Common myeloid progenitor, CD34-positive (primary cell): ENCODE measurements at regions not wholly inside any gene's neighbourhood (a gene's known extent, or its start where the extent isn't known, plus 50 kb on each side); places are given as distances from the start of the nearest gene placed in this dataset.
A peak's percentile ranks its signal among the peaks of the same experiment; 100 is the strongest.
"Not testable (repeated sequence)": the region's sequence is repeated elsewhere in the genome, so short reads cannot be mapped to it uniquely, and the experiment has no call there.

Experiments
- CTCF ChIA-PET: fragments of 350-600 bp; sonication (Branson Sonifier 250); formaldehyde crosslinking; loops from one replicate; lab custom pipeline; 2021; ENCODE audit warnings: antibody characterized with exemption; lab: Charles Lee
- POLR2A ChIA-PET: fragments of 350-600 bp; sonication (Branson Sonifier 250); formaldehyde crosslinking; loops from one replicate; lab custom pipeline; 2021; ENCODE audit warnings: antibody characterized with exemption; lab: Charles Lee
- DNase-seq, 3 donors: peaks; one replicate each; pipeline versions ENCODE4 v3.0.0 to v3.0.0-alpha.2; 2013
- H3K27ac ChIP-seq, 2 experiments: 1 replicate in 1 of 2; 2 replicates in 1 of 2; pipeline ENCODE4 v1.7.0; 2013; ENCODE audit warnings: inconsistent platforms in 2 of 2, low read length in 2 of 2, mild to moderate bottlenecking in 2 of 2, low read depth in 1 of 2, moderate library complexity in 1 of 2; ENCODE audit not compliant: severe bottlenecking in 2 of 2, insufficient read depth in 1 of 2, poor library complexity in 1 of 2
- H3K27me3 ChIP-seq, 5 experiments: replicated peaks in 2 of 5; 1 replicate in 3 of 5; 2 replicates in 2 of 5; pipeline versions ENCODE4 v1.6.1 to v1.7.0; 2013; ENCODE audit warnings: low read length in 4 of 5, mild to moderate bottlenecking in 2 of 5, moderate library complexity in 2 of 5, inconsistent platforms in 1 of 5; ENCODE audit not compliant: insufficient read depth in 5 of 5, control insufficient read depth in 4 of 5
- H3K36me3 ChIP-seq, 4 experiments: 1 replicate in 2 of 4; 2 replicates in 2 of 4; pipeline versions ENCODE4 v1.6.1 to v1.7.0; 2013; ENCODE audit warnings: low read length in 3 of 4, control low read depth in 1 of 4, mild to moderate bottlenecking in 1 of 4; ENCODE audit not compliant: control insufficient read depth in 4 of 4, insufficient read depth in 4 of 4
- H3K4me1 ChIP-seq, 4 experiments: 1 replicate in 3 of 4; 2 replicates in 1 of 4; pipeline versions ENCODE4 v1.6.1 to v1.7.1; 2013; ENCODE audit warnings: low read length in 3 of 4, mild to moderate bottlenecking in 3 of 4, control low read depth in 1 of 4, inconsistent platforms in 1 of 4, moderate library complexity in 1 of 4; ENCODE audit not compliant: control insufficient read depth in 4 of 4, insufficient read depth in 4 of 4; ENCODE audit errors: control extremely low read depth in 1 of 4
- H3K4me3 ChIP-seq, 7 experiments: 1 replicate in 4 of 7; 2 replicates in 3 of 7; pipeline versions ENCODE4 v1.5.1 to v1.7.0; 2013; ENCODE audit warnings: mild to moderate bottlenecking in 7 of 7, low read length in 6 of 7, moderate library complexity in 6 of 7, inconsistent platforms in 2 of 7, low read depth in 2 of 7, control low read depth in 1 of 7; ENCODE audit not compliant: insufficient read depth in 4 of 7, control insufficient read depth in 1 of 7; ENCODE audit errors: extremely low read depth in 1 of 7
- H3K9me3 ChIP-seq, 5 experiments: 1 replicate in 4 of 5; 2 replicates in 1 of 5; pipeline versions ENCODE4 v1.6.1 to v1.7.1; 2013; ENCODE audit warnings: low read length in 4 of 5, mild to moderate bottlenecking in 2 of 5, inconsistent platforms in 1 of 5, low read depth in 1 of 5, moderate library complexity in 1 of 5; ENCODE audit not compliant: control insufficient read depth in 4 of 5, insufficient read depth in 2 of 5; ENCODE audit errors: control extremely low read depth in 1 of 5
- WGBS: methylation state at CpG from one replicate; pipeline ENCODE4 v1.1.5; 2013; ENCODE audit not compliant: insufficient coverage; 5-methylcytosine and 5-hydroxymethylcytosine counted together

DNA sequence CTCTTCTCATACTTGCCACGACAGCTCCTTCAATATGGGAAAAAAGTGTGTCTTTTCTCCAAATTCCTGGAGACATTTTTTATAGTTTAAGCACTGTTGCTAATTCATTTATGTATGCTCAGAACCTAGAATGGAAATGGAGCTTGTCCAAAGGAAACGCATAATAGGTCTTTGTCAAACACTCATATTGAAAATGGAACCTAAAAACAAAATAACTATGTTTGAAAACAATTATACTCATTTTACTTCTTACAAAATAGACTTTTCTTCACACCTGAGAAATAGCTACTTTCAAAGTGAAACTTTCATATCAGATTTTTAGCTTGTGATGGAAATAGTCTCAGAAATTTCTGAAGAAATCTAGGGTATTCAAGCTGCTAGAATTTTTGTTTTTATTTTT, 529.7 kb upstream of the BOD1L1 start:
- Histone ChIP-seq H3K27ac (no peak overlapping the region), H3K36me3 (no peaks in the 10 kb centered on the region), H3K27me3 (no peaks in the 10 kb centered on the region), H3K9me3 (no peaks in the 10 kb centered on the region), H3K4me3 (no peak overlapping the region), H3K4me1 (no peaks in the 10 kb centered on the region)
- ChIA-PET CTCF (no interaction called here), POLR2A (no interaction called here)
- no peak for DNase-seq
- WGBS, result no CpG with 5 or more reads among the region's 2 CpGs

- Histone ChIP-seq H3K27me3 (no peaks in the 10 kb centered on the region), H3K4me3 (no peak overlapping the region), H3K4me1 (peaks cover 0 to 10% (median 6%) of the 10 kb centered on the region in 4 experiments), H3K27ac (no peak overlapping the region), H3K36me3 (no peaks in the 10 kb centered on the region), H3K9me3 (no peaks in the 10 kb centered on the region)
- CTCF ChIA-PET, result no interaction called here
- DNase-seq, result peak in 2 of 3 donors; percentile 15 to 39
- POLR2A ChIA-PET, result no interaction called here
- 84% methylated on average over 2 of the region's 3 CpGs for WGBS
Observed at GRCh38 chr4:14165222-14165920, 537.8 kb upstream of the BOD1L1 start.

- DNase-seq, result no peak
- Histone ChIP-seq H3K27ac (no peak overlapping the region), H3K9me3 (no peaks in the 10 kb centered on the region), H3K36me3 (no peaks in the 10 kb centered on the region), H3K4me3 (no peak overlapping the region), H3K4me1 (peaks cover 0 to 10% (median 6%) of the 10 kb centered on the region in 4 experiments), H3K27me3 (no peaks in the 10 kb centered on the region)
- WGBS, result 100% methylated on average over 1 of the region's 8 CpGs
- ChIA-PET CTCF (interaction anchor here (0.6 kb wide), 1 partner anchor 213 kb away, joined by 4 read pairs; no protein-coding TSS in a partner anchor), POLR2A (no interaction called here)
Observed at GRCh38 chr4:14167876-14168510, 540.5 kb upstream of the BOD1L1 start.

- CTCF ChIA-PET, result no interaction called here
- peak overlapping the region in 1 of 7 experiments; percentile 33 for H3K4me3 ChIP-seq
- DNase-seq, result peak; percentile 47 to 57 (median 47)
- no peak overlapping the region for H3K27ac ChIP-seq
- 0% methylated on average over 4 of the region's 5 CpGs for WGBS
- no peaks in the 10 kb centered on the region for H3K27me3 ChIP-seq
- no peaks in the 10 kb centered on the region for H3K36me3 ChIP-seq
- H3K9me3 ChIP-seq, result no peaks in the 10 kb centered on the region
- peaks cover 0 to 10% (median 6%) of the 10 kb centered on the region in 4 experiments for H3K4me1 ChIP-seq
- POLR2A ChIA-PET, result no interaction called here
Observed at GRCh38 chr4:14168919-14169318, 541.4 kb upstream of the BOD1L1 start.

DNA sequence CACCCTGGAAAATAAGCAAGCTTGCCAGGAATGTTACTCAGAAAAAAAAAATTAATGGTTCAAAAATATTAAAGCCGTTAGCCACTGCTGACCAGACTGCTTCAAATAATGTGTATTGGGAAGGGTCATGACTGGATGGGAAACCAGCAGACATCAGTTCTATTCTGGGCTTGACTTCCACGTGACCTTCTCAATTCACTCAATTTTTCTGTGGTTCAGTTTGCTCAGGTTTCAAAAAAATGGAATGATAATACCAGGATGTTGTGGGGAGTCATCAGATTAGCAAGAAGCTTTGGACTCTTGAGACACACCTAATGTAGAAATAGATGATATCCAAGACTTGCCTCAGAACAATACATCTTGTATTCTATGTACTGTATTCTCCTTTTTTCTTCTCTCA, 541.9 kb upstream of the BOD1L1 start:
- H3K27ac ChIP-seq, result no peak overlapping the region
- no peak for DNase-seq
- ChIA-PET CTCF (no interaction called here), POLR2A (no interaction called here)
- H3K9me3 ChIP-seq, result no peaks in the 10 kb centered on the region
- WGBS, result 80% methylated on average over 1 of the region's 2 CpGs
- H3K36me3 ChIP-seq, result no peaks in the 10 kb centered on the region
- no peak overlapping the region for H3K4me3 ChIP-seq
- H3K4me1 ChIP-seq, result peaks cover 0 to 10% (median 6%) of the 10 kb centered on the region in 4 experiments
- no peaks in the 10 kb centered on the region for H3K27me3 ChIP-seq

GRCh38 chr4:14169940-14170339, 542.4 kb upstream of the BOD1L1 start:
- H3K4me1 ChIP-seq, H3K4me3 ChIP-seq, H3K27ac ChIP-seq, POLR2A ChIA-PET, CTCF ChIA-PET, DNase-seq, H3K27me3 ChIP-seq, H3K9me3 ChIP-seq, H3K36me3 ChIP-seq: not testable (repeated sequence)
- WGBS, result 79% methylated on average over 4 of the region's 6 CpGs

DNA sequence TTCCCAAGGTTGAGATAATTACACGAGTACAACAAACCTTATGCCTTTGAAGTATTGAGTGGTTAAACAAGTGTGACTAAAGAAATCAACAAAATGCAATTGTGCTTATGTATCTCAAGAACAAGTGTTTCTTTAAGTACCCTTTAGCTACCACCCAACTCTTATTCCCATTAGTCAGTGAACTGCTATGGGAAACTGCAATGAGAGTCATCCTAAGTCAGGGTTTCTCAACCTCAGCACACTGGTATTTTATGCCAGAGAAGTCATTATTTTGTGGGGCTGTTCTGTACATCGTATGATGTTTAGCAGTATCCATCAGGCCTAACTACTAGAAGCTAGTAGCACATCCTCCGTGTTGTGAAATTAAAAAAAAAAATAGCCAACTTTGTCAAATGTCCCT, 549.1 kb upstream of the BOD1L1 start:
- peaks cover 6 to 21% (median 9%) of the 10 kb centered on the region in 4 experiments for H3K4me1 ChIP-seq

More for the DNA sequence above, 549.1 kb upstream of the BOD1L1 start:
- WGBS, result 100% methylated on average over 1 of the region's 3 CpGs
- Histone ChIP-seq H3K27ac (no peak overlapping the region), H3K4me3 (no peak overlapping the region), H3K27me3 (no peaks in the 10 kb centered on the region), H3K36me3 (no peaks in the 10 kb centered on the region), H3K9me3 (no peaks in the 10 kb centered on the region)
- ChIA-PET CTCF (no interaction called here), POLR2A (no interaction called here)
- no peak for DNase-seq
